ENCODE measurements at regions not wholly inside any gene's neighbourhood (a gene's known extent, or its start where the extent isn't known, plus 50 kb on each side); places are given as distances from the start of the nearest gene placed in this dataset.

- Mint-ChIP-seq H3K36me3 (ENCODE audit: low read depth) (no peaks in the 10 kb centered on the region), H3K9me3 (no peaks in the 10 kb centered on the region), H3K4me1 (peaks cover 7% of the 10 kb centered on the region), H3K27me3 (ENCODE audit: low read depth) (peaks cover 70% of the 10 kb centered on the region), H3K27ac (ENCODE audit: unreplicated experiment) (no peak overlapping the region), H3K4me3 (peak overlapping the region; percentile 31)
- DNase-seq (ENCODE audit: low read depth, low spot score), result no peak
- no peak for TF ChIP-seq CTCF (conservative IDR thresholded peaks at IDR 0.05)
Observed at GRCh38 chr13:27006519-27007161, 165.0 kb downstream of the USP12 start.

GRCh38 chr13:27005976-27006518 is 165.6 kb downstream of the USP12 start:
- Mint-ChIP-seq H3K36me3 (ENCODE audit: low read depth) (no peaks in the 10 kb centered on the region), H3K4me3 (no peak overlapping the region), H3K27me3 (ENCODE audit: low read depth) (peaks cover 76% of the 10 kb centered on the region), H3K27ac (ENCODE audit: unreplicated experiment) (no peak overlapping the region), H3K4me1 (peaks cover 7% of the 10 kb centered on the region), H3K9me3 (no peaks in the 10 kb centered on the region)
- TF ChIP-seq CTCF (conservative IDR thresholded peaks at IDR 0.05), result no peak
- DNase-seq (ENCODE audit: low read depth, low spot score), result no peak

- Mint-ChIP-seq H3K27me3 (ENCODE audit: low read depth) (peaks cover 79% of the 10 kb centered on the region), H3K27ac (ENCODE audit: unreplicated experiment) (no peak overlapping the region), H3K4me1 (peaks cover 7% of the 10 kb centered on the region), H3K36me3 (ENCODE audit: low read depth) (no peaks in the 10 kb centered on the region), H3K9me3 (no peaks in the 10 kb centered on the region), H3K4me3 (no peak overlapping the region)
- no peak for DNase-seq (ENCODE audit: low read depth, low spot score)
- TF ChIP-seq CTCF (conservative IDR thresholded peaks at IDR 0.05), result no peak
Observed at GRCh38 chr13:27005556-27005955, 166.1 kb downstream of the USP12 start.

- no peak for DNase-seq (ENCODE audit: low read depth, low spot score)
- Mint-ChIP-seq H3K4me1 (peaks cover 7% of the 10 kb centered on the region), H3K27ac (ENCODE audit: unreplicated experiment) (no peak overlapping the region), H3K36me3 (ENCODE audit: low read depth) (no peaks in the 10 kb centered on the region), H3K4me3 (no peak overlapping the region), H3K27me3 (ENCODE audit: low read depth) (peaks cover 80% of the 10 kb centered on the region), H3K9me3 (no peaks in the 10 kb centered on the region)
- no peak for TF ChIP-seq CTCF (conservative IDR thresholded peaks at IDR 0.05)
Observed at GRCh38 chr13:27004866-27005265, 166.7 kb downstream of the USP12 start.

GRCh38 chr13:27004326-27004725 is 167.3 kb downstream of the USP12 start:
- H3K27me3 Mint-ChIP-seq (ENCODE audit: low read depth), result peaks cover 77% of the 10 kb centered on the region
- peak overlapping the region; percentile 46 for H3K27ac Mint-ChIP-seq (ENCODE audit: unreplicated experiment)
- no peak for TF ChIP-seq CTCF (conservative IDR thresholded peaks at IDR 0.05)
- H3K4me3 Mint-ChIP-seq, result no peak overlapping the region
- no peaks in the 10 kb centered on the region for H3K9me3 Mint-ChIP-seq
- no peak for DNase-seq (ENCODE audit: low read depth, low spot score)
- peaks cover 7% of the 10 kb centered on the region for H3K4me1 Mint-ChIP-seq
- H3K36me3 Mint-ChIP-seq (ENCODE audit: low read depth), result no peaks in the 10 kb centered on the region
